D721Med (cell line): ENCODE measurements at regions not wholly inside any gene's neighbourhood (a gene's known extent, or its start where the extent isn't known, plus 50 kb on each side); places are given as distances from the start of the nearest gene placed in this dataset.

ENCODE experiments used
- DNase-seq: peaks from one replicate; pipeline ENCODE4 v3.0.0; 2011; ENCODE audit warnings: low spot score; ENCODE audit not compliant: insufficient read length
- FAIRE-seq: peaks from 2 replicates; lab custom pipeline; 2011; peaks lifted over from hg19 to GRCh38; lab: Jason Lieb, UNC
- TF ChIP-seq, protein P1 (sequence below): IDR thresholded peaks from 2 replicates; pipeline ENCODE4 v1.5.1; 2012; ENCODE audit warnings: mild to moderate bottlenecking, control low read depth; ENCODE audit not compliant: insufficient read depth; ENCODE audit errors: missing control alignments

DNA sequence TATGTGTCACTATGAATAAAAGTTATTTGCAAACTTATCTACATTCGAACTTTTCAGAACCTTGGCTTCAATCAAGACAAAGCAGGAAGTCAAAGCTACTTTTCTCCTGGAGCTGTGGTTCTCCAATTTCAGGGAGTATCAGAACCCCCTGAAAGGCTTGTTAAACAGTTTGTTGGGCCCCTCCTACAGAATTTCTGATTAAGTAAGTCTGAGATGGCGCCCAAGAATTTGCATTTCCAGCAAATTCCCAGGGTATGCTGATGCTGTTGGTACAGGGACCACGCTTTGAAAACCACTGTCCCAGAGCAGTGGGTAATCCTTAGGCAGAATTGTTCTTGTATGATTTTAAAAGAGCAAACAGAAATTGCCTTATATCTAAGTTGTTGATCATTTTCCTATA is 189.9 kb upstream of the KCNG1 start:
- TF ChIP-seq, protein P1, sequence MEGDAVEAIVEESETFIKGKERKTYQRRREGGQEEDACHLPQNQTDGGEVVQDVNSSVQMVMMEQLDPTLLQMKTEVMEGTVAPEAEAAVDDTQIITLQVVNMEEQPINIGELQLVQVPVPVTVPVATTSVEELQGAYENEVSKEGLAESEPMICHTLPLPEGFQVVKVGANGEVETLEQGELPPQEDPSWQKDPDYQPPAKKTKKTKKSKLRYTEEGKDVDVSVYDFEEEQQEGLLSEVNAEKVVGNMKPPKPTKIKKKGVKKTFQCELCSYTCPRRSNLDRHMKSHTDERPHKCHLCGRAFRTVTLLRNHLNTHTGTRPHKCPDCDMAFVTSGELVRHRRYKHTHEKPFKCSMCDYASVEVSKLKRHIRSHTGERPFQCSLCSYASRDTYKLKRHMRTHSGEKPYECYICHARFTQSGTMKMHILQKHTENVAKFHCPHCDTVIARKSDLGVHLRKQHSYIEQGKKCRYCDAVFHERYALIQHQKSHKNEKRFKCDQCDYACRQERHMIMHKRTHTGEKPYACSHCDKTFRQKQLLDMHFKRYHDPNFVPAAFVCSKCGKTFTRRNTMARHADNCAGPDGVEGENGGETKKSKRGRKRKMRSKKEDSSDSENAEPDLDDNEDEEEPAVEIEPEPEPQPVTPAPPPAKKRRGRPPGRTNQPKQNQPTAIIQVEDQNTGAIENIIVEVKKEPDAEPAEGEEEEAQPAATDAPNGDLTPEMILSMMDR = no peak
- FAIRE-seq = no peak
- no peak for DNase-seq

DNA sequence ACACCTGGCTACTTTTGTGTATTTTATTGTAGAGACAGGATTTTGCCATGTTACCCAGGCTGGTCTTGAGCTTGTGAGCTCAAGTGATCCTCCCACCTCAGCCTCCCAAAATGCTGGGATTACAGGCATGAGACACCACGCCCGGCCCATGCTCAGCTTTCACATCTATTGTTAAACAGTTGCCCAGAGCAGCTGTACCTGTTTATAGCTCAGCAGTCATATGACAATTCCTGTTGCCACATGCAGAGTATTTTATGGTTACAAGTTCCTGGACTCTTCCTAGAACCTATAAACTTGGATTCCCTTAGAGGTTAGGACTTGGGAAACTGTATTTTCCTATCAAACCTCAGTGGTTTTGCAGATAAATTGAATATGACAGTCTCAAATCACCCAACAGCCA is 188.3 kb upstream of the KCNG1 start:
- DNase-seq (no peak), FAIRE-seq (no peak)

DNA sequence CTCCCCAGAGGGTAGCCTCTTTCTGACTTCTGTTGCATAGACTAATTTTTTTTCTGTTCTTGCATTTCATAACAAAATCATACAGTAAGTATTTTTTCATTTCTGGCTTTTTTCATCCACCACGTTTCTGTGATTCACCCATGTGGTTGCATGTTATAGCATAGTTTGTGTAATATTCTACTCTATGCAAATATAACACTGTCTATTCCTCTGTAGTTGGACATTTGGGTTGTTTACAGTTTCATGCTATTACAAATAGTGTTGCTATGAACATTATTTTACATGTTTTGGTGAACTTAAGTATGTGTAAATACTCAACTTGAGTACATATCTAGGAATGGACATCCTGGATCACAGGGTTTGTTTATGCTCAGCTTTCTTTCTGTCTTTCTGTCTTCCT is 187.2 kb upstream of the KCNG1 start:
- no peak for FAIRE-seq
- no peak for DNase-seq
- TF ChIP-seq, protein P1 = no peak

More for the DNA sequence above, 188.3 kb upstream of the KCNG1 start:
- TF ChIP-seq, protein P1 = no peak

DNA sequence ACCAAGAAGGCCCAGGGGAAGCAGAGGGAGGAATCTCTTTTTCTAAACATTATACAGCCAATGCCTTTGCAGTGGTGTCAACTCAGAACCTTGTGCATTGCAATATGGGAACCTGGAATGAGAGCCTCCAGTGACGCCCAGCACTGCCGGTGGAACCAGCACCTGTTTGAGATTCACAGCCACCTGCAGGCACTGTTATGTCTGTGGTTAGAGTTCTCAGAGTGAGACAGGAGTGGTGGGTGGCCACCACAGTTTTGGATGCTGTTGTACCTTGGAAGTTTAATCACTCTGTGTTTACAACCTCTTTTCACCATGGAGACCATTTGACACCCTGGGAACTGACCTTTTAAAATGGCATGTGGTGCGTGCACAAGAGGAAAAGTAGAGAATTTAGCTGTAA is 185.3 kb upstream of the KCNG1 start:
- TF ChIP-seq, protein P1 = no peak
- DNase-seq = no peak
- FAIRE-seq = no peak

DNA sequence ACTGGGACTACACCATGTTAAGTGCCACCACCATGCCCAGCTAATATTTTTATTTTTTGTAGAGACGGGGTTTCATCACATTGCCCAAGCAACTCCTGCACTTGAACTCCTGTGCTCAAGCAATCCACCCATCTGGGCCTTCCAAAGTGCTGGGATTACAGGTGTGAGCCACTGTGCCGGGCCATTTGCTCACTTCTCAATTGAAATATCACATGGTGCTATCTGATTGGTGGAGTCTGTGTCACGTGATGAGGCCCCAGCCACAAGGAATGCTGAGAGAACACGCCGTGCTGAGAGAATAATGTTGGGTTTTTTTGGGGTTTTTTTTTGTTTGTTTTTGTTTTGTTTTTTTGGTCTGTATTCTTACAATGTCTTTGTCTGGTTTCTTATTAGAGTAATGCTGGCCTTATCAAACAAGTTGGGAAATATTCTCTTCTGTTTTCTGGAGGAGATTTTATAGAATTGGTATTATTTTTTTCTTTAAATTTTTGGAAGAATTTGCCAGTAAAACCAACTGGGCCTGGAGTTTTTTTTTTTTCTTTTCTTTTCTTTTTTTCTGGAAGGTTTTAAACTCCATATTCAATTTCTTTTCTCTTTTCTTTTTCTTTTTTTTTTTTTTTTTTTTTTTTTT is 183.2 kb upstream of the KCNG1 start:
- FAIRE-seq (no peak), DNase-seq (no peak)
- TF ChIP-seq, protein P1 = no peak

DNA sequence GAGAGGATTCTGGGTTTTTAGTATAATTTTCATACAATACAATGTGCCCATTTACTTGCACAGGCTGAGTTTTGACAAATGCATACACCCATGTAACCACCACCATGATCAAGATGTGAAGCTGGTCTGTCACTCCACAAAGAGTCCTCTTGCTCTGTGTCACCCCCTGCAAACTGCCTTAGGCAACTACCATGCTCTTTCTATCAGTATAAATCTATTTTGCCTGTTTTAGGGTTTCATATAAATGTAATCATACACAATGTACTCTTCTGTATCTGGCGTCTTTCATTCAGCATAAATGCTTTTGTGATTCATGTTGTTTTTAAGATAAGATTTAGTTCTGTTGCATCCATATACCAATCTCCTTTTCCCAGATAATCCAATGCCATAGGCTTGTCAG is 181.9 kb upstream of the KCNG1 start:
- FAIRE-seq = no peak
- TF ChIP-seq, protein P1 = no peak
- no peak for DNase-seq

DNA sequence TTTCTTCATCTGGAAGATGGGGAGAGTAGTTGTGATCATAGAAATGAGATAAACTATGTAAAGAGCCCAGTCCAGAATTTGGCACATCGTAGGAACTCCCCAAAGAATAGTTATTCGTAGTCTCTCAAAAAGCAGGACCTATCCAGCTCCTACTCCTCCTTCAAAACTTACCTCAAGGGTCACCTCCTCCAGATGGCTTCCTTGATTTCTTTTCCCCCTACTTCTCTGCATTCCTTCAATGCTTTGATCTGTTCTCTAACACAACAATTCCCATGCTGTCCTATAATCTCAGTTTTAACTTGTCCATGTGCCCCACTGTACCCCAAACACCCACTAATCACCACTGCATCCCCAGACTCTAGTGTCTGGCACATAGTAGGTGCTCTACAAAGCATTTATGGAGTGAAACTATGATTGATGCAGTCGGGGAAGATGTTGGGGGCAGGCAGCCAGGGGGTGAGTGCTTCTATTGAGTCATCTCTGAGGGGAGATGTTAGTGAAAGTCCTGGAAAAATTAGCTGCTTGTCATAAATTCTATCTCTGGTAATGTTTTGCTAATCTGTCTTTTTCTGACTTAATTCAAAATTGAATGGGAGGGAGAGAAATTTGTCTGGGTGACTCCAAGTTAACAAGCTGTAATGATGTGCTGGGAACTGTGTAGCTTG is 181.3 kb upstream of the KCNG1 start:
- FAIRE-seq (no peak), DNase-seq (no peak)
- TF ChIP-seq, protein P1 = no peak
